H9 (cell line): ENCODE measurements at regions not wholly inside any gene's neighbourhood (a gene's known extent, or its start where the extent isn't known, plus 50 kb on each side); places are given as distances from the start of the nearest gene placed in this dataset.

Source experiments
- DNase-seq: peaks from one replicate; pipeline ENCODE4 v3.0.0-alpha.2; 2017
- H2AFZ ChIP-seq: one replicate; pipeline ENCODE4 v1.6.1; 2013; ENCODE audit warnings: mild to moderate bottlenecking, low read length, control low read depth, moderate library complexity
- H2AK5ac ChIP-seq: 2 replicates; pipeline ENCODE4 v1.6.1; 2013; ENCODE audit warnings: low read length, control low read depth, mixed read lengths; ENCODE audit not compliant: insufficient read length
- H2BK120ac ChIP-seq: one replicate; pipeline ENCODE4 v1.6.1; 2013; ENCODE audit warnings: low read depth, mild to moderate bottlenecking, low read length, control low read depth, inconsistent platforms; ENCODE audit not compliant: poor library complexity, severe bottlenecking
- H2BK12ac ChIP-seq: 2 replicates; pipeline ENCODE4 v1.6.1; 2013; ENCODE audit warnings: low read length, control low read depth, mixed read lengths, low read depth; ENCODE audit not compliant: insufficient read length
- H2BK15ac ChIP-seq: 2 replicates; pipeline ENCODE4 v1.6.1; 2013; ENCODE audit warnings: low read depth, low read length, control low read depth
- H2BK20ac ChIP-seq: one replicate; pipeline ENCODE4 v1.6.1; 2013; ENCODE audit warnings: low read depth, mild to moderate bottlenecking, low read length, control low read depth, inconsistent platforms; ENCODE audit not compliant: poor library complexity, severe bottlenecking
- H2BK5ac ChIP-seq: 2 replicates; pipeline ENCODE4 v1.6.1; 2013; ENCODE audit warnings: low read length, control low read depth, mixed read lengths; ENCODE audit not compliant: insufficient read length
- H3K14ac ChIP-seq: 2 replicates; pipeline ENCODE4 v1.6.1; 2013; ENCODE audit warnings: low read length, control low read depth; ENCODE audit not compliant: insufficient read depth
- H3K18ac ChIP-seq: 2 replicates; pipeline ENCODE4 v1.6.1; 2013; ENCODE audit warnings: low read depth, mild to moderate bottlenecking, mixed read lengths, low read length, control low read depth; ENCODE audit not compliant: insufficient read length
- H3K23ac ChIP-seq: 2 replicates; pipeline ENCODE4 v1.6.1; 2013; ENCODE audit warnings: low read length, control low read depth, mixed read lengths, low read depth; ENCODE audit not compliant: insufficient read length
- H3K23me2 ChIP-seq: 2 replicates; pipeline ENCODE4 v1.6.1; 2013; ENCODE audit warnings: low read depth, mild to moderate bottlenecking, mixed read lengths, low read length, control low read depth; ENCODE audit not compliant: insufficient read length, poor library complexity, severe bottlenecking
- H3K27ac ChIP-seq: 2 replicates; pipeline ENCODE4 v1.5.1; 2013; ENCODE audit warnings: low read length, control low read depth, mixed read lengths, low read depth; ENCODE audit not compliant: insufficient read length
- H3K27me3 ChIP-seq: 2 replicates; pipeline ENCODE4 v1.6.1; 2013; ENCODE audit warnings: low read length, control low read depth, inconsistent platforms; ENCODE audit not compliant: insufficient read depth
- H3K4ac ChIP-seq: 2 replicates; pipeline ENCODE4 v1.6.1; 2013; ENCODE audit warnings: low read depth, mild to moderate bottlenecking, control low read depth, inconsistent platforms, low read length, moderate library complexity
- H3K4me1 ChIP-seq: 2 replicates; pipeline ENCODE4 v1.6.1; 2013; ENCODE audit warnings: low read length, control low read depth, inconsistent platforms; ENCODE audit not compliant: insufficient read depth
- H3K4me2 ChIP-seq: 2 replicates; pipeline ENCODE4 v1.6.1; 2013; ENCODE audit warnings: low read length, control low read depth, mixed read lengths; ENCODE audit not compliant: insufficient read length, insufficient read depth
- H3K56ac ChIP-seq: 2 replicates; pipeline ENCODE4 v1.6.1; 2013; ENCODE audit warnings: low read depth, mild to moderate bottlenecking, mixed read lengths, low read length, control low read depth; ENCODE audit not compliant: insufficient read length
- H3K79me1 ChIP-seq: 2 replicates; pipeline ENCODE4 v1.6.1; 2013; ENCODE audit warnings: low read depth, mild to moderate bottlenecking, moderate library complexity, low read length, control low read depth, inconsistent platforms; ENCODE audit not compliant: insufficient read depth, poor library complexity, severe bottlenecking
- H3K79me2 ChIP-seq: 2 replicates; pipeline ENCODE4 v1.6.1; 2013; ENCODE audit warnings: low read length, control low read depth, inconsistent platforms; ENCODE audit not compliant: insufficient read depth
- H3K9ac ChIP-seq: 2 replicates; pipeline ENCODE4 v1.6.1; 2013; ENCODE audit warnings: low read length, control low read depth, mixed read lengths; ENCODE audit not compliant: insufficient read length; ENCODE audit errors: extremely low read depth
- H3K9me3 ChIP-seq: one replicate; pipeline ENCODE4 v1.6.1; 2013; ENCODE audit warnings: low read depth, low read length, inconsistent platforms; ENCODE audit not compliant: control insufficient read depth
- H3T11ph ChIP-seq: one replicate; pipeline ENCODE4 v1.6.1; 2013; ENCODE audit warnings: mild to moderate bottlenecking, low read length, control low read depth, inconsistent platforms
- H4K20me1 ChIP-seq: one replicate; pipeline ENCODE4 v1.6.1; 2013; ENCODE audit not compliant: control insufficient read depth, insufficient read length, insufficient read depth
- H4K5ac ChIP-seq: 2 replicates; pipeline ENCODE4 v1.6.1; 2013; ENCODE audit warnings: low read depth, mild to moderate bottlenecking, mixed read lengths, low read length, control low read depth; ENCODE audit not compliant: insufficient read length
- H4K8ac ChIP-seq: replicated peaks from 2 replicates; pipeline ENCODE4 v1.6.1; 2013; ENCODE audit warnings: low read length, control low read depth, mixed read lengths, low read depth; ENCODE audit not compliant: insufficient read length
- H4K91ac ChIP-seq: 2 replicates; pipeline ENCODE4 v1.6.1; 2013; ENCODE audit warnings: low read depth, mild to moderate bottlenecking, moderate library complexity, mixed read lengths, low read length, control low read depth; ENCODE audit not compliant: insufficient read length
- H3K27ac Mint-ChIP-seq, 3 experiments: 2 replicates in 2 of 3; 3 replicates in 1 of 3; pipeline ENCODE4 v1.8.0; 2020 to 2021; ENCODE audit warnings: mixed read lengths in 3 of 3, mild to moderate bottlenecking in 1 of 3, moderate library complexity in 1 of 3
- H3K27me3 Mint-ChIP-seq: 2 replicates; pipeline ENCODE4 v1.8.0; 2021; ENCODE audit warnings: low read depth, mild to moderate bottlenecking, moderate library complexity, mixed read lengths
- H3K36me3 Mint-ChIP-seq, 3 experiments: 2 replicates in 2 of 3; 3 replicates in 1 of 3; pipeline ENCODE4 v1.8.0; 2020 to 2021; ENCODE audit warnings: low read depth in 3 of 3, mixed read lengths in 3 of 3; ENCODE audit not compliant: insufficient read depth in 1 of 3
- H3K4me1 Mint-ChIP-seq, 2 experiments: 2 replicates each; pipeline ENCODE4 v1.8.0; 2020; ENCODE audit warnings: mixed read lengths in 2 of 2
- H3K4me3 Mint-ChIP-seq, 2 experiments: 2 replicates in 1 of 2; 3 replicates in 1 of 2; pipeline ENCODE4 v1.8.0; 2020 to 2021; ENCODE audit warnings: mild to moderate bottlenecking in 2 of 2, mixed read lengths in 2 of 2, moderate library complexity in 1 of 2
- H3K9me3 Mint-ChIP-seq, 2 experiments: 2 replicates in 1 of 2; 3 replicates in 1 of 2; pipeline ENCODE4 v1.8.0; 2020; ENCODE audit warnings: mild to moderate bottlenecking in 2 of 2, mixed read lengths in 2 of 2, moderate library complexity in 1 of 2
- CTCF ChIP-seq: fragments of 200-600 bp; sonication (generic); conservative IDR thresholded peaks from 3 replicates; pipeline ENCODE4 v1.8.0; 2021; ENCODE audit warnings: antibody characterized with exemption, mild to moderate bottlenecking
- whole genome bisulfite sequencing: extraction: QIAGEN DNeasy Blood & Tissue Kit; methylation state at CpG from one replicate; pipeline ENCODE4 v1.1.7; 2013; ENCODE audit warnings: missing lambda C conversion rate, low lambda C conversion rate, mixed read lengths; ENCODE audit not compliant: insufficient read length; ENCODE audit errors: extremely low coverage; 5-methylcytosine and 5-hydroxymethylcytosine counted together

DNA sequence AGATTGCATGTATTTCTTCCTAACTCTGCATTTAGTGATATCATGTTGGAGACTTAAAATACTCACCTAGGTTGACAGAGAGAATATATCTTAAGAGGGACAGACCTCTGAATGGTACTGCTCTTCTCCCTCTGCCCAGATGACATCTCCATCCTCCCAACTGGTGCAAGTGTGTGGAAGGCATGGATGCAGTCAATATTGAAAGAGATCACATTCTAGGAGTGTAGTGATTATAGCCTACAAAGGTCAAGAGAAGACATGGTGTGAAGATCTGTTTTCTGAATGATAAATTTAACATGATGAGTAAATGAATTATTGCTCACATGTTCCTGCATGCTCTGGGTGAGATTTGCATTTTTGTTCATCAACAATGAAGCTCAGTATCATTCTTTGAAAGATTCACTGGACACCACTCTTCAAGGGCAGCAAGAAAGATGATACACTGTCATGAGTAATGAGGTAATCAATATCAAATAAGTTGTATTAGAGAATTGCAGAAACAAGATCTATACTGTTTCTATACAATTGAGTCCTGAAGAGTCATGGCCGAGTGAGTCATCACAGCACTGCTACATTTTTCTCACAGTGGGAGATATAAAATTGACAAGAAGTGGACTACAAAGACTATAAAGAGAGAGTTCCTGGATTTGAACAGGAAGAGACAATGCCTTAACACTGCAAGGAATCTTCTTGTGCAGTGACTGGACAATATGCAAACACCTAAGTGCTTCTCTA is 183.3 kb upstream of the KRR1 start:
- Histone ChIP-seq H2AFZ (no peak overlapping the region), H2AK5ac (no peak overlapping the region), H4K5ac (no peak overlapping the region), H2BK12ac (no peak overlapping the region), H3K4me2 (no peak overlapping the region), H3K23me2 (no peaks in the 10 kb centered on the region), H4K8ac (no peak overlapping the region), H2BK15ac (no peak overlapping the region), H3K79me1 (no peaks in the 10 kb centered on the region), H3K9me3 (no peaks in the 10 kb centered on the region), H3K9ac (no peak overlapping the region), H3K23ac (no peak overlapping the region), H2BK20ac (no peak overlapping the region), H3K14ac (no peak overlapping the region), H3K4ac (no peak overlapping the region), H3K27ac (no peak overlapping the region), H3K79me2 (no peaks in the 10 kb centered on the region), H3K4me1 (peaks cover 1% of the 10 kb centered on the region; the same call in 1 of the 2 replicates), H2BK5ac (no peak overlapping the region), H4K91ac (no peak overlapping the region), H2BK120ac (no peak overlapping the region), H3K27me3 (no peaks in the 10 kb centered on the region; the same call in 1 of the 2 replicates), H4K20me1 (no peaks in the 10 kb centered on the region), H3T11ph (no peak overlapping the region), H3K18ac (no peak overlapping the region), H3K56ac (no peak overlapping the region)
- H3K4me3 Mint-ChIP-seq = no peak overlapping the region
- H3K4me1 Mint-ChIP-seq = peaks cover 8% of the 10 kb centered on the region in 2 experiments
- H3K36me3 Mint-ChIP-seq = no peaks in the 10 kb centered on the region
- H3K9me3 Mint-ChIP-seq = no peaks in the 10 kb centered on the region
- H3K27ac Mint-ChIP-seq = no peak overlapping the region
- no peaks in the 10 kb centered on the region; the same call in 1 of the 2 replicates for H3K27me3 Mint-ChIP-seq
- whole genome bisulfite sequencing = no CpG with 5 or more reads among the region's 1 CpG
- no peak for TF ChIP-seq CTCF
- no peak for DNase-seq
